K562 (cell line): ENCODE measurements at regions not wholly inside any gene's neighbourhood (a gene's known extent, or its start where the extent isn't known, plus 50 kb on each side); places are given as distances from the start of the nearest gene placed in this dataset.

Experiments used
- ATAC-seq: fragments of 200-7000 bp; cut with Tn5 transposase; 3 replicates; pipeline ENCODE4 v1.9.1; 2020; ENCODE audit warnings: moderate library complexity
- BruUV-seq: library from RNA; stranded (reverse); fragments of 400-500 nt; replicated peaks from 2 replicates; lab custom pipeline; 2021; lab: Mats Ljungman, UMichigan
- CTCF ChIA-PET: fragments of 300-600 bp; formaldehyde crosslinking; extraction: SDS; loops from one replicate; lab custom pipeline; 2021; ENCODE audit warnings: low intra/inter-chr PET ratio; lab: Yijun Ruan, JAX
- POLR2A ChIA-PET: fragments of 300-600, 350-650 bp; sonication (Branson Sonifier 250); formaldehyde crosslinking; extraction: SDS; loops from one replicate; lab custom pipeline; 2021; ENCODE audit warnings: antibody characterized with exemption, inconsistent platforms; lab: Yijun Ruan, JAX
- DNase-seq, 4 experiments: peaks; one replicate each; pipeline versions ENCODE4 v3.0.0 to v3.0.0-alpha.2; 2011 to 2018; ENCODE audit warnings: low spot score in 3 of 4, mixed read lengths in 3 of 4; ENCODE audit errors: extremely low read depth in 1 of 4
- FAIRE-seq: peaks from 2 replicates; lab custom pipeline; 2011; peaks lifted over from hg19 to GRCh38; lab: Jason Lieb, UNC
- H2AFZ ChIP-seq: 2 replicates; pipeline ENCODE4 v1.6.0; 2011; ENCODE audit warnings: low read depth, low read length, control low read depth, inconsistent platforms
- H3K27ac ChIP-seq: fragments of 200-600 bp; 3 replicates; pipeline ENCODE4 v1.8.0; 2011; ENCODE audit warnings: low read depth, mild to moderate bottlenecking, control low read depth, inconsistent platforms, low read length, moderate library complexity, mixed read lengths; ENCODE audit errors: extremely low read depth
- H3K27me3 ChIP-seq, 2 experiments: fragments of 300-600 bp in 1 of 2; 2 replicates in 1 of 2; 3 replicates in 1 of 2; pipeline versions ENCODE4 v1.6.0 to v1.8.0; 2011; ENCODE audit warnings: inconsistent platforms in 2 of 2, low read length in 2 of 2, mild to moderate bottlenecking in 1 of 2, mixed read lengths in 1 of 2, moderate library complexity in 1 of 2; ENCODE audit not compliant: control insufficient read depth in 2 of 2, insufficient read depth in 2 of 2
- H3K36me3 ChIP-seq: fragments of 300-600 bp; 3 replicates; pipeline ENCODE4 v1.8.0; 2011; ENCODE audit warnings: mild to moderate bottlenecking, low read length, inconsistent platforms; ENCODE audit not compliant: control insufficient read depth, insufficient read depth
- H3K4me1 ChIP-seq, 2 experiments: fragments of 200-600 bp in 1 of 2; replicated peaks in 1 of 2; 2 replicates in 1 of 2; 3 replicates in 1 of 2; pipeline versions ENCODE4 v1.5.1 to v1.8.0; 2011; ENCODE audit warnings: inconsistent platforms in 2 of 2, low read length in 2 of 2, mild to moderate bottlenecking in 1 of 2, mixed read lengths in 1 of 2, moderate library complexity in 1 of 2; ENCODE audit not compliant: control insufficient read depth in 2 of 2, insufficient read depth in 2 of 2
- H3K4me2 ChIP-seq: 2 replicates; pipeline ENCODE4 v1.6.1; 2011; ENCODE audit warnings: low read length, control low read depth, inconsistent platforms, mixed read lengths; ENCODE audit not compliant: insufficient read depth
- H3K4me3 ChIP-seq: fragments of 200-600 bp; sonication (generic), shearing (Covaris generic); 2 replicates; pipeline ENCODE4 v1.5.1; 2016; ENCODE audit warnings: control low read depth, inconsistent platforms
- H3K79me2 ChIP-seq: fragments of 200-600 bp; 3 replicates; pipeline ENCODE4 v1.8.0; 2011; ENCODE audit warnings: low read length, inconsistent platforms; ENCODE audit not compliant: control insufficient read depth, insufficient read depth
- H3K9ac ChIP-seq, 2 experiments: 2 replicates each; pipeline versions ENCODE4 v1.6.0 to v1.6.1; 2011; ENCODE audit warnings: low read depth in 2 of 2, low read length in 2 of 2, control low read depth in 1 of 2, inconsistent platforms in 1 of 2, mild to moderate bottlenecking in 1 of 2, mixed read lengths in 1 of 2; ENCODE audit not compliant: insufficient read depth in 1 of 2
- H3K9me1 ChIP-seq: one replicate; pipeline ENCODE4 v1.6.0; 2011; ENCODE audit warnings: inconsistent platforms, mild to moderate bottlenecking, low read length, moderate library complexity; ENCODE audit not compliant: control insufficient read depth, insufficient read depth
- H3K9me3 ChIP-seq: replicated peaks from 2 replicates; pipeline ENCODE4 v1.5.1; 2011; ENCODE audit warnings: low read depth, low read length, inconsistent platforms; ENCODE audit not compliant: control insufficient read depth, insufficient read depth
- H4K20me1 ChIP-seq: replicated peaks from 2 replicates; pipeline ENCODE4 v1.6.1; 2011; ENCODE audit warnings: low read length, inconsistent platforms, mixed read lengths; ENCODE audit not compliant: control insufficient read depth, insufficient read depth
- CAMTA2 ChIP-seq: fragments of 250-450 bp; sonication (Bioruptor Pico); conservative IDR thresholded peaks from 2 replicates; pipeline ENCODE4 v1.5.1; 2022
- CBX1 ChIP-seq: sonication (generic); IDR thresholded peaks from 2 replicates; pipeline ENCODE4 v1.6.1; 2016; ENCODE audit warnings: antibody characterized with exemption, low read depth, mild to moderate bottlenecking
- ESRRA ChIP-seq: fragments of 450-650 bp; IDR thresholded peaks from 2 replicates; pipeline ENCODE4 v1.6.1; 2014; ENCODE audit warnings: low read depth, mild to moderate bottlenecking, moderate library complexity, borderline replicate concordance
- HDAC3 ChIP-seq: fragments of 450-650 bp; IDR thresholded peaks from 2 replicates; pipeline ENCODE4 v1.6.1; 2018; ENCODE audit warnings: borderline replicate concordance, mild to moderate bottlenecking, moderate library complexity; ENCODE audit not compliant: partially characterized antibody
- LARP7 ChIP-seq: fragments of 450-650 bp; IDR thresholded peaks from 2 replicates; pipeline ENCODE4 v1.6.1; 2016
- MCM7 ChIP-seq, 2 experiments: fragments of 450-650 bp; IDR thresholded peaks; 2 replicates each; pipeline ENCODE4 v1.6.1; 2016 to 2018
- NFATC3 ChIP-seq: fragments of 450-650 bp; IDR thresholded peaks from 2 replicates; pipeline ENCODE4 v1.6.1; 2017; ENCODE audit warnings: mild to moderate bottlenecking
- PYGO2 ChIP-seq: fragments of 450-650 bp; IDR thresholded peaks from 2 replicates; pipeline ENCODE4 v1.6.1; 2016; ENCODE audit warnings: mild to moderate bottlenecking, missing genetic modification characterization, moderate library complexity, missing compliant biosample characterization
- TFAM ChIP-seq: fragments of 250-450 bp; sonication (Bioruptor Pico); conservative IDR thresholded peaks from 2 replicates; pipeline ENCODE4 v1.5.0; 2021; ENCODE audit warnings: mild to moderate bottlenecking, moderate library complexity
- ZNF134 ChIP-seq: fragments of 250-450 bp; sonication (Bioruptor Pico); conservative IDR thresholded peaks from 2 replicates; pipeline ENCODE4 v1.4.0; 2020
- WGBS: fragments of 100-300 bp; shearing (Covaris generic); methylation state at CpG from one replicate; pipeline ENCODE4 v1.1.6; 2016; ENCODE audit warnings: low coverage, mixed read lengths; ENCODE audit not compliant: insufficient coverage; ENCODE audit errors: missing lambda C conversion rate; 5-methylcytosine and 5-hydroxymethylcytosine counted together
- in situ Hi-C: fragments of 300-500 bp; cut with MboI; formaldehyde crosslinking; loops from 4 replicates; pipeline ENCODE4 v1.15.0; 2018; ENCODE audit warnings: inconsistent platforms, mixed read lengths
- intact Hi-C: fragments of 100-400 bp; cut with micrococcal nuclease; formaldehyde crosslinking; loops from 2 replicates; pipeline ENCODE4 v1.14.2; 2022
- TF ChIP-seq, protein P1 (sequence below): sonication (generic); formaldehyde crosslinking; IDR thresholded peaks from 2 replicates; pipeline ENCODE4 v1.8.0; 2022; ENCODE audit warnings: mild to moderate bottlenecking, missing genetic modification reagents, borderline replicate concordance
- TF ChIP-seq, protein P2 (sequence below): fragments of 250-450 bp; sonication (Bioruptor Pico); IDR thresholded peaks from 2 replicates; pipeline ENCODE4 v1.5.0; 2021
- TF ChIP-seq, protein P3 (sequence below): sonication (generic); formaldehyde crosslinking; IDR thresholded peaks from 2 replicates; pipeline ENCODE4 v1.8.0; 2022; ENCODE audit warnings: missing genetic modification reagents, mild to moderate bottlenecking, borderline replicate concordance
- TF ChIP-seq, protein P4 (sequence below): sonication (generic); formaldehyde crosslinking; IDR thresholded peaks from 2 replicates; pipeline ENCODE4 v1.8.0; 2022; ENCODE audit warnings: missing genetic modification reagents, mild to moderate bottlenecking, moderate library complexity, borderline replicate concordance
- TF ChIP-seq, protein P5 (sequence below): fragments of 250-450 bp; sonication (Bioruptor Pico); IDR thresholded peaks from 2 replicates; pipeline ENCODE4 v1.4.0; 2020; ENCODE audit warnings: mild to moderate bottlenecking, moderate library complexity

DNA sequence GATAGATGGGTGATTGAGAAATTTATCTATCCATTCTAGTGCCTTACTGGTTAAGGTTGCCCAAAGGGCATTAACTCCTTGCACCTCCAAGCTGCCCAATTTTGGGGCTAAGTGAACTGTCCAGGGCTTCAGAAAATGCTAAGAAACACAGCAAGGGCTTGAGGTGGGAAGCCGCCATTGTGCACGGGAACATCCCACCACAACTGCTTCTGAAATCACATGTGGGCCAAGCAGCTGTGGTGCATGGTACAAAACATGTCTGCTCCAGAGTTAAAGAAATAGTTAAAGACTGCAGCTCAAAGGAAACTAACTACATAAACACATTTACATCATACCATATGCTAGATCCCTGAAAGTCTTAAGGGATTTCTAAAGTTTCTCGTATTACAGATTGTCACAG, 144.3 kb upstream of the NDST3 start (continued):
- TF ChIP-seq, protein P1, sequence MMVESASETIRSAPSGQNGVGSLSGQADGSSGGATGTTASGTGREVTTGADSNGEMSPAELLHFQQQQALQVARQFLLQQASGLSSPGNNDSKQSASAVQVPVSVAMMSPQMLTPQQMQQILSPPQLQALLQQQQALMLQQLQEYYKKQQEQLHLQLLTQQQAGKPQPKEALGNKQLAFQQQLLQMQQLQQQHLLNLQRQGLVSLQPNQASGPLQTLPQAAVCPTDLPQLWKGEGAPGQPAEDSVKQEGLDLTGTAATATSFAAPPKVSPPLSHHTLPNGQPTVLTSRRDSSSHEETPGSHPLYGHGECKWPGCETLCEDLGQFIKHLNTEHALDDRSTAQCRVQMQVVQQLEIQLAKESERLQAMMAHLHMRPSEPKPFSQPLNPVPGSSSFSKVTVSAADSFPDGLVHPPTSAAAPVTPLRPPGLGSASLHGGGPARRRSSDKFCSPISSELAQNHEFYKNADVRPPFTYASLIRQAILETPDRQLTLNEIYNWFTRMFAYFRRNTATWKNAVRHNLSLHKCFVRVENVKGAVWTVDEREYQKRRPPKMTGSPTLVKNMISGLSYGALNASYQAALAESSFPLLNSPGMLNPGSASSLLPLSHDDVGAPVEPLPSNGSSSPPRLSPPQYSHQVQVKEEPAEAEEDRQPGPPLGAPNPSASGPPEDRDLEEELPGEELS (CRISPR knock-in tag) = no peak
- TF ChIP-seq TFAM (CRISPR knock-in tag) = no peak
- TF ChIP-seq ESRRA = no peak

DNA sequence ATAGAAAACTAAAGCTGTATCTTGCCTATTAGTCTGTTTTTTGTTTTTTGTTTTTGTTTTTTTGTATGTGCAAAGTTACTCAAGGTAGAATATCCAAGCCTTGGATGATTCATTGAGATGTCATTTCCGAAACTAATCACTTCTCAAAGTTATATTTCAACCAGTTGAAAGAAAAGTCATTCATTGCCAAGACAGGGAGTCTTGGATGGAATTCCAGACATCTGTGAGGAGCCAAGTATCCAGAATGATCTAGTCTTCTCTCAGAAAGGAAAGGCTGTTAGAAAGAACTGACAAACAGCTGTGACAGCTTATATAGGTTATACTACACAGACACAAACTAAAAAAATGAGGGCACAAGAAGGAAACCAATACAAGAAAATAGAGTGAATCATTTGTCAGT, 141.1 kb upstream of the NDST3 start:
- Histone ChIP-seq H3K9me3 (no peaks in the 10 kb centered on the region), H3K27ac (no peak overlapping the region), H3K4me2 (no peak overlapping the region), H3K4me3 (no peak overlapping the region), H3K79me2 (no peaks in the 10 kb centered on the region), H4K20me1 (no peaks in the 10 kb centered on the region), H3K36me3 (no peaks in the 10 kb centered on the region), H3K27me3 (no peaks in the 10 kb centered on the region), H2AFZ (no peak overlapping the region), H3K4me1 (no peaks in the 10 kb centered on the region), H3K9me1 (no peaks in the 10 kb centered on the region), H3K9ac (no peak overlapping the region)
- DNase-seq (no peak), ATAC-seq (no peak), FAIRE-seq (no peak)
- intact Hi-C loops (no loop called here), in situ Hi-C loops (no loop called here)
- BruUV-seq = no TSS peak
- ChIA-PET CTCF (no interaction called here), POLR2A (no interaction called here)
- 0% methylated on average over 1 of the region's 1 CpG for WGBS
- TF ChIP-seq CBX1 (no peak), MCM7 (IDR thresholded peaks at IDR 0.05) (no peak), HDAC3 (no peak), PYGO2 (tag) (no peak), CAMTA2 (CRISPR knock-in tag) (no peak), LARP7 (no peak), NFATC3 (no peak), ZNF134 (CRISPR knock-in tag) (no peak)
- TF ChIP-seq, protein P2, sequence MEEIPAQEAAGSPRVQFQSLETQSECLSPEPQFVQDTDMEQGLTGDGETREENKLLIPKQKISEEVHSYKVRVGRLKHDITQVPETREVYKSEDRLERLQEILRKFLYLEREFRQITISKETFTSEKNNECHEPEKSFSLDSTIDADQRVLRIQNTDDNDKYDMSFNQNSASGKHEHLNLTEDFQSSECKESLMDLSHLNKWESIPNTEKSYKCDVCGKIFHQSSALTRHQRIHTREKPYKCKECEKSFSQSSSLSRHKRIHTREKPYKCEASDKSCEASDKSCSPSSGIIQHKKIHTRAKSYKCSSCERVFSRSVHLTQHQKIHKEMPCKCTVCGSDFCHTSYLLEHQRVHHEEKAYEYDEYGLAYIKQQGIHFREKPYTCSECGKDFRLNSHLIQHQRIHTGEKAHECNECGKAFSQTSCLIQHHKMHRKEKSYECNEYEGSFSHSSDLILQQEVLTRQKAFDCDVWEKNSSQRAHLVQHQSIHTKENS = no peak
- TF ChIP-seq, protein P3, sequence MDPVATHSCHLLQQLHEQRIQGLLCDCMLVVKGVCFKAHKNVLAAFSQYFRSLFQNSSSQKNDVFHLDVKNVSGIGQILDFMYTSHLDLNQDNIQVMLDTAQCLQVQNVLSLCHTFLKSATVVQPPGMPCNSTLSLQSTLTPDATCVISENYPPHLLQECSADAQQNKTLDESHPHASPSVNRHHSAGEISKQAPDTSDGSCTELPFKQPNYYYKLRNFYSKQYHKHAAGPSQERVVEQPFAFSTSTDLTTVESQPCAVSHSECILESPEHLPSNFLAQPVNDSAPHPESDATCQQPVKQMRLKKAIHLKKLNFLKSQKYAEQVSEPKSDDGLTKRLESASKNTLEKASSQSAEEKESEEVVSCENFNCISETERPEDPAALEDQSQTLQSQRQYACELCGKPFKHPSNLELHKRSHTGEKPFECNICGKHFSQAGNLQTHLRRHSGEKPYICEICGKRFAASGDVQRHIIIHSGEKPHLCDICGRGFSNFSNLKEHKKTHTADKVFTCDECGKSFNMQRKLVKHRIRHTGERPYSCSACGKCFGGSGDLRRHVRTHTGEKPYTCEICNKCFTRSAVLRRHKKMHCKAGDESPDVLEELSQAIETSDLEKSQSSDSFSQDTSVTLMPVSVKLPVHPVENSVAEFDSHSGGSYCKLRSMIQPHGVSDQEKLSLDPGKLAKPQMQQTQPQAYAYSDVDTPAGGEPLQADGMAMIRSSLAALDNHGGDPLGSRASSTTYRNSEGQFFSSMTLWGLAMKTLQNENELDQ (CRISPR knock-in tag) = no peak
- TF ChIP-seq, protein P4, sequence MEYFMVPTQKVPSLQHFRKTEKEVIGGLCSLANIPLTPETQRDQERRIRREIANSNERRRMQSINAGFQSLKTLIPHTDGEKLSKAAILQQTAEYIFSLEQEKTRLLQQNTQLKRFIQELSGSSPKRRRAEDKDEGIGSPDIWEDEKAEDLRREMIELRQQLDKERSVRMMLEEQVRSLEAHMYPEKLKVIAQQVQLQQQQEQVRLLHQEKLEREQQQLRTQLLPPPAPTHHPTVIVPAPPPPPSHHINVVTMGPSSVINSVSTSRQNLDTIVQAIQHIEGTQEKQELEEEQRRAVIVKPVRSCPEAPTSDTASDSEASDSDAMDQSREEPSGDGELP = no peak
- TF ChIP-seq, protein P5, sequence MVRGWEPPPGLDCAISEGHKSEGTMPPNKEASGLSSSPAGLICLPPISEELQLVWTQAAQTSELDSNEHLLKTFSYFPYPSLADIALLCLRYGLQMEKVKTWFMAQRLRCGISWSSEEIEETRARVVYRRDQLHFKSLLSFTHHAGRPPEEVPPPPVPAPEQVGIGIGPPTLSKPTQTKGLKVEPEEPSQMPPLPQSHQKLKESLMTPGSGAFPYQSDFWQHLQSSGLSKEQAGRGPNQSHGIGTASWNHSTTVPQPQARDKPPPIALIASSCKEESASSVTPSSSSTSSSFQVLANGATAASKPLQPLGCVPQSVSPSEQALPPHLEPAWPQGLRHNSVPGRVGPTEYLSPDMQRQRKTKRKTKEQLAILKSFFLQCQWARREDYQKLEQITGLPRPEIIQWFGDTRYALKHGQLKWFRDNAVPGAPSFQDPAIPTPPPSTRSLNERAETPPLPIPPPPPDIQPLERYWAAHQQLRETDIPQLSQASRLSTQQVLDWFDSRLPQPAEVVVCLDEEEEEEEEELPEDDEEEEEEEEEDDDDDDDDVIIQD (CRISPR knock-in tag) = no peak
